CD4-positive, alpha-beta T cell (primary cell): ENCODE measurements at regions not wholly inside any gene's neighbourhood (a gene's known extent, or its start where the extent isn't known, plus 50 kb on each side); places are given as distances from the start of the nearest gene placed in this dataset.
"Not testable (repeated sequence)": the region's sequence is repeated elsewhere in the genome, so short reads cannot be mapped to it uniquely, and the experiment has no call there.

ENCODE experiments used
- ATAC-seq: fragments of 200-7000 bp; cut with Tn5 transposase; one replicate; pipeline ENCODE4 v1.10.0; 2022; ENCODE audit warnings: mild to moderate bottlenecking; ENCODE audit not compliant: poor library complexity
- CTCF ChIA-PET: fragments of 350-600 bp; sonication (Branson Sonifier 250); formaldehyde crosslinking; loops from one replicate; lab custom pipeline; 2021; ENCODE audit warnings: antibody characterized with exemption, inconsistent platforms; lab: Charles Lee
- POLR2A ChIA-PET: fragments of 350-600 bp; sonication (Branson Sonifier 250); formaldehyde crosslinking; loops from one replicate; lab custom pipeline; 2021; ENCODE audit warnings: antibody characterized with exemption, inconsistent platforms; lab: Charles Lee
- DNase-seq, 14 experiments: peaks; one replicate each; pipeline ENCODE4 v3.0.0-alpha.2; 2013 to 2020; ENCODE audit warnings: mixed read lengths in 2 of 14
- H3K27ac ChIP-seq, 2 donors: one replicate each; pipeline versions ENCODE4 v1.5.1 to v1.7.0; 2013; ENCODE audit warnings: low read length in 2 of 2, low read depth in 1 of 2, mild to moderate bottlenecking in 1 of 2
- H3K27me3 ChIP-seq, 2 experiments: 1 replicate in 1 of 2; 2 replicates in 1 of 2; pipeline versions ENCODE4 v1.6.1 to v1.7.0; 2013; ENCODE audit warnings: low read length in 2 of 2, control low read depth in 1 of 2, mild to moderate bottlenecking in 1 of 2, moderate library complexity in 1 of 2; ENCODE audit not compliant: insufficient read depth in 2 of 2, control insufficient read depth in 1 of 2
- H3K36me3 ChIP-seq: one replicate; pipeline ENCODE4 v1.6.1; 2013; ENCODE audit warnings: low read length, control low read depth; ENCODE audit not compliant: insufficient read depth
- H3K4me1 ChIP-seq: one replicate; pipeline ENCODE4 v1.6.1; 2013; ENCODE audit warnings: low read length, control low read depth; ENCODE audit not compliant: insufficient read depth
- H3K4me3 ChIP-seq: one replicate; pipeline ENCODE4 v1.5.1; 2013; ENCODE audit warnings: mild to moderate bottlenecking, low read length, moderate library complexity
- H3K9me3 ChIP-seq, 2 experiments: 1 replicate in 1 of 2; 2 replicates in 1 of 2; pipeline versions ENCODE4 v1.6.1 to v1.7.0; 2013; ENCODE audit warnings: low read length in 2 of 2, mild to moderate bottlenecking in 2 of 2, control low read depth in 1 of 2, moderate library complexity in 1 of 2; ENCODE audit not compliant: control insufficient read depth in 1 of 2, insufficient read depth in 1 of 2
- H3K27ac Mint-ChIP-seq: one replicate; pipeline ENCODE4 v1.8.0; 2020; ENCODE audit warnings: mixed read lengths
- H3K27me3 Mint-ChIP-seq: one replicate; pipeline ENCODE4 v1.8.0; 2021; ENCODE audit warnings: mixed read lengths
- H3K36me3 Mint-ChIP-seq: one replicate; pipeline ENCODE4 v1.8.0; 2021; ENCODE audit warnings: low read depth, mixed read lengths
- H3K4me1 Mint-ChIP-seq: one replicate; pipeline ENCODE4 v1.8.0; 2021; ENCODE audit warnings: low read depth, mixed read lengths
- H3K4me3 Mint-ChIP-seq: one replicate; pipeline ENCODE4 v1.8.0; 2020; ENCODE audit warnings: mild to moderate bottlenecking, mixed read lengths
- H3K9me3 Mint-ChIP-seq: one replicate; pipeline ENCODE4 v1.8.0; 2020; ENCODE audit warnings: mixed read lengths
- CTCF ChIP-seq: fragments of 200-600 bp; IDR thresholded peaks from one replicate; pipeline ENCODE4 v1.8.0; 2022; ENCODE audit warnings: antibody characterized with exemption, mild to moderate bottlenecking
- intact Hi-C, 2 experiments: fragments of 100-400 bp; cut with DNase I in 1 of 2; cut with micrococcal nuclease in 1 of 2; formaldehyde crosslinking; loops; one replicate each; pipeline versions ENCODE4 v1.15.1 to v1.9.0; 2023 to 2025; cut with DNase I, micrococcal nuclease

- Histone ChIP-seq H3K27me3 (no peaks in the 10 kb centered on the region), H3K4me1 (peaks cover 9% of the 10 kb centered on the region), H3K36me3 (no peaks in the 10 kb centered on the region), H3K27ac (no peak overlapping the region), H3K4me3 (no peak overlapping the region), H3K9me3 (peaks cover 0 to 4% of the 10 kb centered on the region in 2 experiments)
- intact Hi-C loops = no loop called here
- H3K27me3 Mint-ChIP-seq = peaks cover 8% of the 10 kb centered on the region
- peaks cover 11% of the 10 kb centered on the region for H3K4me1 Mint-ChIP-seq
- no peaks in the 10 kb centered on the region for H3K9me3 Mint-ChIP-seq
- H3K36me3 Mint-ChIP-seq = no peaks in the 10 kb centered on the region
- H3K4me3 Mint-ChIP-seq = no peak overlapping the region
- POLR2A ChIA-PET = no interaction called here
- CTCF ChIA-PET = no interaction called here
- no peak overlapping the region for H3K27ac Mint-ChIP-seq
- DNase-seq (no peak), ATAC-seq (no peak)
- no peak for TF ChIP-seq CTCF
These were observed 62.4 kb downstream of the ZBTB9 start for GRCh38 chr6:33516726-33517125.

- CTCF ChIA-PET, H3K36me3 ChIP-seq, H3K9me3 ChIP-seq, DNase-seq, H3K4me3 ChIP-seq, H3K27ac Mint-ChIP-seq, ATAC-seq, H3K36me3 Mint-ChIP-seq, H3K9me3 Mint-ChIP-seq, H3K4me1 Mint-ChIP-seq, intact Hi-C loops, H3K27me3 ChIP-seq, H3K4me3 Mint-ChIP-seq, H3K27ac ChIP-seq, POLR2A ChIA-PET, H3K27me3 Mint-ChIP-seq, H3K4me1 ChIP-seq: not testable (repeated sequence)
These were observed 59.2 kb downstream of the BAK1 start for GRCh38 chr6:33520636-33521488.

- H3K9me3 ChIP-seq = peaks cover 0 to 4% of the 10 kb centered on the region in 2 experiments
- H3K4me1 ChIP-seq = no peaks in the 10 kb centered on the region
- intact Hi-C loops = no loop called here
- no peaks in the 10 kb centered on the region for H3K36me3 Mint-ChIP-seq
- H3K27ac Mint-ChIP-seq = no peak overlapping the region
- ATAC-seq = no peak
- CTCF ChIA-PET = no interaction called here
- H3K9me3 Mint-ChIP-seq = no peaks in the 10 kb centered on the region
- DNase-seq = no peak
- no peaks in the 10 kb centered on the region for H3K27me3 Mint-ChIP-seq
- no peak overlapping the region for H3K4me3 ChIP-seq
- no peaks in the 10 kb centered on the region for H3K36me3 ChIP-seq
- H3K4me1 Mint-ChIP-seq = no peaks in the 10 kb centered on the region
- H3K27me3 ChIP-seq = no peaks in the 10 kb centered on the region
- no peak for TF ChIP-seq CTCF
- H3K4me3 Mint-ChIP-seq = no peak overlapping the region
- POLR2A ChIA-PET = no interaction called here
- H3K27ac ChIP-seq = no peak overlapping the region
These were observed 58.5 kb downstream of the BAK1 start for GRCh38 chr6:33521489-33522091.
